Inflammatory macrophage treated with lipopolysaccharide for 4 hours (primary cell): ENCODE measurements at regions not wholly inside any gene's neighbourhood (a gene's known extent, or its start where the extent isn't known, plus 50 kb on each side); places are given as distances from the start of the nearest gene placed in this dataset.

Source experiments
- DNase-seq: peaks from one replicate; pipeline ENCODE4 v3.0.0-alpha.2; 2020

DNA sequence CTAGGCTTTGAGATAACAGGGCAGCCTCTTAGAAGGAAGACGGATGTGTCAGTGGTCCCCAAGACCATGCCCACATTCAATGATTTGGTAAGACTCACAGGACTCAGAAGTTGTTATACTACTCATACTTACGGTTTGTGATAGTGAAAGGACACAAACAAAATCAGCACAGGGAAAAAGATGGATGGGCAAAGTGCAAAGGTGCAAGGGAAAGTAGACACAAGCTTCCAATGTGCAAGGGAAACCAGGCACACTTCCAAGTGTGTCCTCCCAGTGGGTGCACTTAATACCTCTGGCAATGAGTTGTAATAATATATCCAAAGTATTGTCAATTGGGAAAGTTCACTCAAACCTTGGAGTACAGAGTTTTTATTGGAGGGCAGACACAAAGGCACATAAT, 53.8 kb upstream of the VCX start:
- no peak for DNase-seq

DNA sequence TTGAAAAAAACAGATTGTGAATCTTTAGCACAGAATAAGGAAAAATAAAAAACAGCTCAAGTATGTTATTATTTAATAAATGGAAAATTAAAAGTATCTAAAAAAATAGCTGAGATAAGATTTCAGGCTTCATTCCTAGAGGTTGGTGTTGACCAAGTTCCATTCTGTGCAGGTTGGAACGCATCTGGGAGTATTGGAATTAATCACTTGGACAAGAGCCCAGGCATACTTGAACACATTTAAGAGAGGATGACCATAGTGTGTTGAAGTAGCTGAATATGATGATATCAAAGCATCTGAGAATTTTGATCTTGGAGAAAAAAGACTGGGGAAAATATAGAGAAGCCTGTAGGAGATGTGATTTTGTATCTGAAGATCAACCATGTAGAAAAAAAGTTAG, 54.6 kb upstream of the VCX start:
- DNase-seq: no peak

DNA sequence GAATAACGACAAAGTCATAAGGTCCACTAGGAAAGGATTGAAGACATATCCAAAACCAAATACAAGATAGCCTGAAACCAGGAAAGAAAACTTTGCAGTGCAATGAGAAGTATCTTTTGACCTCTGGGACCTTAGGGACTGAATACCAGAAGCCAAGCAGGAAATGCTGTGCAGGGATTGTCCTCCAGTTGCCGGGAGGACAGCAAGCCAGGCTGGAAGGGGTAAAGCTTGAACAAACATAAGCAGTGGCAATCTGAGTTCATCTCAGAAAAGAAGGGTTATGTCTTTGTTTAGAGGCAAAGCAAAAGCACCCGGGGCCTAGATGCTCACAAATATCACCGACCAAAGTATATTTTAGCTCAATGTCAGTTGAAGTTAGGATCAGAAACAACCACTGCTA, 55.3 kb upstream of the VCX start:
- DNase-seq: no peak

DNA sequence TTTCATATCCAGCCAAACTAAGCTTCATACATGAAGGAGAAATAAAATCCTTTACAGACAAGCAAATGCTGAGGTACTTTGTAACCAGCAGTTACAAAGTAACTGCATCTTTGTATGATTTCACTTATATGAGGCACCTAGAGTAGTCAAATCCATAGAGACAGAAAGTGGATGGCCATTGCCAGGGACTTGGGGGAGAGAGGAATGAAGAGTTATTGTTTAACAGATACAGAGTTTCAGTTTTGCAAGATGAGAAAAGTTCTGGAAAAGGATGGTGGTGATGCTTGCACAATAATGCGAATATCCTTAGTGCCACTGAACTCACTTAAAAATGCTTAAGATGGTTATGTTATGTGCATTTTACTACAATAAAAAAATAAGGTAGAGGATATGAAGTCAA, 58.4 kb upstream of the VCX start:
- DNase-seq: no peak

DNA sequence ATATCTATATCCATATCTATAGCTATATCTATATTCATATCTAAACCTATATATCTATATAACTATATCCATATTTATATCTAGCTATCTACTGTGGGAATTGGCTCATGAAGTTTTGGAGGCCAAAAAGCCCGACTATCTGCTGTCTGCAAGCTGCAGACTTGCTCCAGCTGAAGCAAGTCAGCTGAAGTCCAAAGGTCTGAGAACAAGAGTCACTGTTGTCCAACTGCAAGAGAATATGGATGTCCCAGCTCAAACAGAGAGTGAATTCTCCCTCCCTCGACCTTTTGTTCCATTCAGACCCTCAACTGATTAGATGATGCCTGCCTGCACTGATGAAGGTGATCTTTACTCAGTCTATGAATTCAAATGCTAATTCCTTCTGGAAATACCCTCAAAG, 63.3 kb upstream of the VCX start:
- no peak for DNase-seq

DNA sequence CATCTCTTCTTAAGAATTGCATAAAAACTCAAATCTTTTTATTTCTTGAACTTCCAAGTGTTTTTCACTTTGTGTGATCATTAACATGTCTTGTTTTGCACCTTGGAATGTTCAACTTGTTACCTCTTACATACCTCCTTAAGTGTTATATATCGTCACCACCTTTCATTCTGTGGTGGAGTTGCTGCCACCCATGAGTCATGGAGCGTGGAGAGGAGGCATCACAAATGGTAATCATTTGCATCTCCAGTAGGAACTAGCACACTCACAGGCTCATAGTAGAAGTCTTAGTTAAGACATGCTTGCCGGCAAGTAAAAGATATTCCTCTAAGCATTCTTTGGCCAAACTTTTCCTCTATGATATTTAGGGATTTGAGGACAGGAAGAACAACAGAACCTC, 67.0 kb upstream of the VCX start:
- no peak for DNase-seq

DNA sequence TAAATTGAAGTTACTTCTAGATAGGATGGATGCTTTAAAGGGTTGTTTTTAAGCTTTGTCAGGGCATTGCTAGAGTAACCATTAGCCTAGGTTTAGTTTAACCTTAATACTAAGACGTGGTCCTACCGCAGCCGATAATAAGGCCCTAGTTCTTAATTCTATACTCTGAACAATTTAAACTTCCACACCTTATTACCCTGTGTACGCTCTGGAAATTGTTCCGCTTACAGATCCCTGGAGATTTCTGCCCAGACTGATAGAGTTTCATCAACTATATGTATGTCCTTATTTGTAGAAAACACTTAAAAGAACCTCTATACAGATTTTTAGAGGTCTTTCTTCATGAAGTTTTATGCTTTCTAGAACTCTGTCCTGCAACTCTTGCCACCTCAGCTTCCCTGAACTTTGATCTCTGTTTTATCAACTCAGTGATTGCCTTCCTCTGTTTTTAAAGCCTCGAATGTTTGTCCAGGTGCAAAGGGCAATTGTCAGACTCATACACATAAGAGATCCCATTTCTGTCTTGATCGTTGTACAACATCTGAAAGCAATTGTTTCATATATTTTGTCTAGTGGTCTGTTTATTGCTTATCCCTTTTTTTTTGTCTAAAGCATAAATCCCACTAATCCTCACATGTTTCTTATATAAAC, 71.1 kb upstream of the VCX start:
- DNase-seq: no peak

DNA sequence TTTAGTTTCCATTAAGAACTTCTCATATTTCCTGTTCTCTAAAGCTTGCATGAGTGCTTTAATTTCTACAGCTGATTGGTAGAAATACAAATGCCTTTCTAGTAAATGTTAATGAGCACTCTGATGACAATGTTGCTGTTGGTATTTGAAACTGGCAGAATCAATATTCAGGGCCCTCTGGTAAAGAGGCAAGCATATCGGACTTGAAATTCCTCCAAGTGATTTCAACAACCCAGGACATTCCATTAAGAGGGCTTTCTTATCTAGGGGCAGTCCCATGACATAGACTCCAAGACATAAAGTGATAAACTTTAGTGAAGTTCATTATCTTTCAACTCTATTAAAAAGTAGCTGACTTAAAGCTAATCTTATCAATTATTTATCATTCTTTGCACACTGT, 83.1 kb upstream of the VCX start:
- no peak for DNase-seq

DNA sequence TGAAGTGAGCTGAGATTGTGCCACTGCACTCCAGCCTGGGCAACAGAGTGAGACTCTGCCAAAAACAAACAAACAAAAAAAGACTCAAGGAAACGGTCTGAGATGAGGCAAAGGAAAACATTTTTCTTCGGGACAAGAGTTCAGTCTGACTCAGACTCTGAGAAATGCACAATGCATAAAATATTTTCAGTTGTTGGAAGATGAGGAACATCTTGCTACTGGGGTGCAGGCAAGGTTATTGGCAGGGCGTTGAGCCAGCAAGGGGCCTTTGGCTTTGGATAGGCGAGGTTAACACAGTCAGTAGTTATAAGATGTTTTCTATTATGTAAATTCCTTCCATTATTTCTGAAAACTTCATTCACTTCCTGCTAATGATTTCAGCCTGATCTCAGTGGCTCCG, 96.1 kb upstream of the VCX start:
- no peak for DNase-seq

DNA sequence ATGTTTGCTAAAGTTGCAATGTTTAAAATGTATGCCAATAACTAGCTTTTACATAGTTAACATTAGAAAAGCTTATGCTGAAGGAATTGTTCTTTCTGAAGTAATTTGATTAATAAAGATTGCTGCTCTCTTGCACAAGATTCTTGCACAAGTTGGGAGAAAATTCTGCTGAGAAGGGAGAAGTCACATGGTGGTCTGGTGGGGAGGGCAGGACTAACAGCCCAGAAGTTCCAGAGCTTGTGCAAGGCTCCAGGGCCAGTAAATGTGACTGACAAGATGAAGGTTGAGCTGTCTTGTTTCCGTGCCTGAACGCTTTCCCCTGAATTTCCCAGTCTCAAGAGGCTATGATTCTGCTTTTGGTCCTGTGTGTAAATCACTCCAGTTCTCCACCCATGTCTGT, 112.9 kb upstream of the VCX start:
- no peak for DNase-seq

DNA sequence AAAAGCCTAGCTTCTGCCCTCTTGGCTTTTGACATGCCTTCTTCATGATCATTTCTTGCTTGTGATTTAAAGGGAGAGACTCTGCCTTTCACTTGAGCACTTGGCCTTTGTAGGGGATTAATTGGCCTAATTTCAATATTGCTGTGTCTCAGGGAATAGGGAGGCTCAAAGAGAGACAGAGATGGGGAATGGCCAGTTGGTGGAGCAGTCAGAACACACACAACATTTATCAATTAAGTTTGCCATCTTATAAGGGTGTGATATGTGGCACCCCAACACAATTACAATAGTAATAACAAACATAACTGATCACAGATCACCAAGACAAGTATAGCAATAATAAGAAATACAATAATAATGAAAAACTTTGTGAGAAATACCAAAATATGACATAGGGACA, 122.5 kb upstream of the VCX start:
- no peak for DNase-seq

DNA sequence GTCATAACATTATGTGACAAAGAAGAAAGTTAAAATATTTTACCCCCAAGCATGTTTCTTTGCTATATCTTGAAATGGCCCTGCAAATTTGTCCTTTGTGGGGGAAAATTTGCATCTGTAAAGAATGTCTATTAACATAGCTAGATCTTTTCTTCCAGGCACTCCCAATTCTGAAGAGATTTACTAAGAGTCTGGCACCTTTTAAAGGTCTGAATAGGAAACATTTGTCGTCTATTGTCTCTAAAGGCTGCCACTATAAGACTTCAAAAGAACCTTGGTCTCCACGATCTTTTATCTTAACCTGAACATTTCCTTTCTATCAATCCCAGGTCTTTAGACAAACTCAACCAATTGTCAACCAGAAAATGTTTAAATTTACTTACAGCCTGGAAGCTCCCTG, 128.6 kb upstream of the VCX start:
- no peak for DNase-seq

DNA sequence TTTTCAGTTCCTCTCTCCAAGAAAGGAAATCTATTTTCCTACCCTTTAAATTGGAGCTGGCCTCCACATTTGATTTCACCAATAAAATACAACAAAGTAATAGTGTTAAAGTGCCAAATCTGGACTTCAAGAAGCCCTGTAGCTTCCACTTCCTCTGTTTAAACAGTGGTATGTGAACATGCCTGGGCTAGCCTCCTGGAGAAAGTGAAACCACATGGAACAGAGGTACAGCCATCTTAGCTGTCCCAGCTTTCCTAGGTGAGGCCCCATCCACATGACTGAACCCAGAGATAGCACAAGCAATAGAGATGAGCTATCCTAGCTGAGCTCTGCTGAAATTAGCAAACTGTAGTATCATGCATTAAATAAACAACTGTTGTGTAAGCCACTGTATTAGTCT, 131.8 kb upstream of the VCX start:
- no peak for DNase-seq

DNA sequence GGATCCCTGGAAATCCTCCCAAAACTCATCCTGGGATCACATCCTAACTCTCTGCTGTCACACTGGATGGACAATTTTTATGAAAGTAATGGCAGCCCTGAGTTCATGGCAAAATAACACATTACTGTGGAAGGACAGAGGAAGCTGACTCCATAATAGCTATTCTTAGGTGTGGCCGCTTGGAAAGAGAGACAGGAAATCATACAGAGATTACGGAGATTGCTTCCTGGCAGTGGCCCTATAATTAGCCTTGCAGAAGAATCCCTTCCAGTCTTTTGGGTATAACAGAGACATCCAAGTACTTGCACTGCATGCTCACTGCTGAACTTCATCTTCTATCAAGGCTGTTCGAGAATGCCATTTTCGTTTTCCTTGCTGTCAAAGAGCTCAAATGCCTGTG, 133.1 kb upstream of the VCX start:
- DNase-seq: no peak

DNA sequence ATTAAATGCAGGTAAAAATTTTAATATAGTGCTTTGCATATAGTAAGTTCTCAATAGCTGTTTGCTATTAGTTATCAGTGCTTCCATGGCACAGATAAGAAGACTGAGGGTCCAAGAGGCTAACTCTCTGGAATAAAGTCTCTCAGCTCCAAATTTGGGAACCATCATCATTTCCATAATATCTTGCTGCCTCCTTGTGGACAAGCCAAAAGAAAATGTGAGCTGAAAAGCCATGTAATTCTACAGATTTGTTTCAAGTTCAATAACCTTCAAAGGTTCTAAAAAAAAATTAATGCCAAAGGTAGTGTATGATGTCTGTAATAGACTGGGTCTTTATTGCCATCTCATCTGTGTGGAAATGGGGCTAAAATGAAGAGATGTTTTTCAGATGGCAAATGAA, 136.9 kb upstream of the VCX start:
- DNase-seq: no peak

DNA sequence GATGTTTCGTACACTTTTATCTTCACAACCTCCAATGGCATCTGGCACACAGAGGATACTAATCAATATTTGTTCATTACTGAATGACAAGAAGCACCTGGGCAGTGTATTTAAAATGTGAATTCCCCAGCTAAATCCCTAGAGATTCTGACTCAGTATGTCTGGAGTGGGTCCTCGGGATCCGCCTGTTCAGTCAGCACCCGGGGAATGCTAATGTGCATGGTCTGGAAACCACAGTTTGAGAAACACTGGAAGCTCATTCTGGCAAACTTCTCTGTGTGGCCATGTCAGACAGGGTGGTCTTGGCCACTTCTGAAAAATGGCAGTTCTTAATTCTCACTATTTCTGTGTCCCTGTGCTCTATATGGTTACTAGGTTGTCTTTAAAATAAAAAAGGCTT, 138.8 kb upstream of the VCX start:
- no peak for DNase-seq

DNA sequence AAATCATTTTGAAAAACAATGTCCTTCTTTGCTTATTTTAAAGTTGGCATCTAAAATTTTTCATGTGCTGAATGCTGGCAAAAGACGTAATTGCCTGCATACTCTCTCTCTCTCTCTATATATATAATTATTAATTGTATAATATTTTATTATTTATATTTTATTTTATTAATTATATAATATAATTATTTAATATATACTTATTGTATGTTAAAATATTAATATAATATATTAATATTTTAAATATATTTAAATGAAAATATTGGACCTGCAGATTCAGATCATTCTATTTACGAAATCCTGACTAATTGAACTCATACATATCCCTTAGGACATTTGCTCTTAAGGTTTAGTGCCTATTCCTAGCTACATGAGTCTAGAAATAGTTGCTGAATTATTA, 144.7 kb upstream of the VCX start:
- DNase-seq: no peak

DNA sequence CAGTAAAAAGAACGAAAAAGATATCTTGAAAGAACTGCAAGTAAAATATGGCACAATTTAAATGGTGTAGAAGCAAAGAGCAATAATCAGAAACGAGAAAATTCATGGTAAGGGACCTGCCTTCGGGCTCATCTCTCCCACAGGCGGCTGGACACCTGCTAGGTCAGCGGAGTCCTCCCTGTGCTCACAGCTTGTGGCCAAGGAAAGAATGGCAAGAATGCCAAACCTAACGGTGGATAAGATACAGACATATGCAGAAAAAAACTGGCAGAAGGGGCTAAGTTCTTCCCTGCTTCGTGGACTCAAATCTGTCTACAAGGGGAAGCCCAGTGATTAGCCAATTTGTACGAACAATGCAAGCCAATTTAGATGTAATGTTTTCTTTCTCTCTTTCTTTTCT, 152.1 kb upstream of the VCX start:
- DNase-seq: no peak

DNA sequence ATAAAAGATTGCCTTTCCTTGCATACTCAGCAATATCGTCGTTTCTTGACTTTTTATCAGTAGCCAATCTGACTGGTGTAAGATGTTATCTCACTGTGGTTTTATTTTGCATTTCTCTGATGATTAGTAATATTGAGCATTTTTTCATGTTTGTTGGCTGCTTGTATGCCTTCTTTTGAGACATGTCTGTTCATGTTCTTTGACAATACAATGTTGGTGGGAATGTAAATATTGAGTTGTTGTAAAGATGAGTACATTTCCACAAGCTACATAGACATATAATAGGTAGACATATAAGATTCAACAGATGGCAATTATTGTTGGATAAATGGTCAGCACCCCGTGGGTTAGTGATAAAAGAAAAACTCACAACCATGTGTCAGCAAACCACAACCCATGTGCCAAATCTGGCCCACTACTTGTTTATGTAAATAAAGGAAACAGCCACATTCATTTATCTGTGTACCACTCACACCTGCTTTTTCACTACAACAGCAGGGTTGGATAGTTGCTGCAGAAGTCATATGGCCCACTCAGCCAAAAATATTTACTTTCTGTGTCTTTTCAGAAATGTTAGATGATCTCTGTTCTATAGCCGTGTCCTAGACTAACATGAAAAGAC, 153.1 kb upstream of the VCX start:
- DNase-seq: no peak

DNA sequence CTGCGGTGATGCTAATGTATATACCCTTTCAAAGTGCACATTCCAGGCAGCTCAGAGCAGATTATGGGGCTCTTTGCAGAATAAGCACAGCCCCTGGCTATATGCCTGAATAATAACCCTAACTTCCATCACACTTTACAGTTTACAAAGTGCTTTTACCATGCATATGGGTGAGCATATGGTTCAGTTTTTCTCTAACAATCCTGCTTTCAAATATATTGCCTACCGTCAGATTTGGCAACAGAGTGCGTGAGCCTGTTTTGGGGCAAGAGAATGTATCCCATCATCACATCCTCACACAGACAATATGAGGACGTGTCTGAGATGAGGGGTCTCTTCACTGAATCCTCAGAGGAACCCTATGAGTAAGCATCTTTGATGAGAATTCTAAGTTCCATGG, 162.8 kb upstream of the VCX start:
- DNase-seq: no peak

DNA sequence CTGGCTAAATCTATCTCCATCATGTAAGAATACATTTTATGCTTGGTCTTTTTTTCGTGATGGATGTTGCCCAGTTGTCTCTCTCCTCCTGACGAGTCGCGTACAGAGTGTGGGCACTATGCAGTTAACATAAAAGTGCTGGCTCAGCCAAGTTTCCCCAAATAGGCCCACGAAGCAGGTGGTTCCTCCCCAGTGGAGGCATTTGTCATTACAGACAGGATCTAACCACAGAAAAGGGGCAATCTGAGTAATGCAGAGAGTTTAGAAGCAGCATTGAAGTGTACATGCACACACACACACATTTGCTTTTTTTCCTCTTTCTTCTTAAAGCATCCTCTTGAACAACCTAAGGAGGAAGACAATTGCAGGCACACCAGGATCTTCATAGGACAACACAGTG, 188.7 kb upstream of the VCX start:
- no peak for DNase-seq

DNA sequence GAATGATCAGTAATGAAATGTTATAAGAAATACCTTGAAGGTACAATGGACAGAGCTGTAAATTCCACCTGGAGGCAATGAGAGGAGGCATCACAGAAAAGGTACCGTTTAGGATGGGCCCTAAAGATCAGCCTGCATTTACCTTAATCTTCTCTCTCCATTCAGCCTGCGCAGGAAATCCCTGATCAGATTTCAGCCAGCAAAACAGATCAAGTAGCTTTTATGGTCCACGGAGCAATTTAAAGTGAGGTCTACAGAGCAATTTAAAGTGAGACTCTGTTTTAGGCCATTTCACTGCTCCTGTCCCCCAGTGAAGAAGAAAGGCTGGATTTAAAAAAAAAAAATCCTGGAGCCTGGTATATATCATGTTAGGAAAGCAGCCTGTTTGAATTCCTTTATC, 195.1 kb upstream of the VCX start:
- no peak for DNase-seq

DNA sequence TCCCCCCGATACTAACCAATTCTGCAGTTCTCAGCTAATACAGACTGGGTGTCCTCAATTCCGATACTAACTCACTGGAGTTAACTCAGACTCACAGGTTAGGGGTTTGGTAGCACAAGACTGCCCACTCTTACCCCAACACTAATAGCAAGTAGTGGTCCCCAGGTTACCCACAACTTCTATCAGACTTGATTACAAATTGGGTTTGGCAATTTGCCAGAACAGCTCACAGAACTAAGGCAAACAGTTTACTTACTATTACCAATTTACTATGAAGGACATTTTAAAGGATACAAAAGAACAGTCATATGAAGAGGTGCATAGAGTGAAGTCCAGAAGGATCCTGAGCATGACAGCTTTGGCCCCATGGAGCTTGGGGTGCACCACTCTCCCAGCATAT, 201.8 kb upstream of the VCX start:
- no peak for DNase-seq

DNA sequence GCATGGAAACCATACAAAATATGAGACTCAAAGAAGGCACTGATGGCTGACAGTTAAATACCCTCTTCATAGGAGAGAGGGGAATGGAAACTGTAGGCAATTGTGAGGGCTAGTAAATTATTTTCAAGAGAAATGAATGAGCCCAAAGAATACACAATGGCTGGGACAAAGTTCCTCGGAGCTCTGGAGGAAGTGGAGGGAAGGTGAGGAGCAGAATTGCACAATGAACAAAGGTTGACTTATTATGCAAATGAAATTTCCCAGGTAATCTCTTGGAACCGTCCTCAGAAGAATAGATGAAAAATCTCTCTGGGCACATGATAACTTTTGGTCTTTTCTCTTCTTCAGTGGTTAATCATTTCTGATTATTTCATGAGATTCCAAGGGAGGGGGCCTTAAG, 202.6 kb upstream of the VCX start:
- no peak for DNase-seq

DNA sequence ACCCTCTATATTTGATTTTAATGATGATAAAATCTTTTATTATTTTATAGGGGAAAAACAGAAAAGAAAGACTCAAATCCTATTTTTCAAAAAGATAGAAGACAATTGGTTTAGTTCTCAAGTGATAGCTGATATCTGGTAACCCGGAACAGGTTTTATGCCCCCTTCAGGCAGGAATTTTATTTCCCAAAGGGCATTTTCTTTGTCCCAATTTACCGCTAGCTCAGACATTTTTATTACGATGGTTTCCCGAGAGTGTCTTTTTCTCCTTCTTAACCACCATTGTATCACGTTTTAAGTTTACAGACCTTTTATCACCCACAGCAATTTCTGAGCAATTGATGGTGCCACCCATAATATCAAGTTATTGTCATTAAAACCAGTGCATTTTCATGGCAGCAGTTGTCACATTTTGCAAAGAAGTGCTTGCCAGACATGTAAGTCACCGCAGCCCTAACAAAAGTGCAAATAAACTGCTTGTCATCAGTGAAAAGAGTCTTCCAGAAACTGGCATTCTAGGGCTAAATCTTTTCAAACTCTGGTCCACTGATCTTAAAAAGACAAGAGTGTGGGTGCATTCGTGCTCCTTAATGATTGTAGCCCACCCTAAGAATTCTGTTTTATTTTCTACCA, 204.8 kb upstream of the VCX start:
- no peak for DNase-seq
